Ishikawa (cell line): ENCODE measurements at regions not wholly inside any gene's neighbourhood (a gene's known extent, or its start where the extent isn't known, plus 50 kb on each side); places are given as distances from the start of the nearest gene placed in this dataset.

ENCODE experiments used
- REST ChIP-seq: IDR thresholded peaks from 2 replicates; pipeline ENCODE4 v1.6.1; 2012; ENCODE audit warnings: low read depth, mild to moderate bottlenecking
- YY1 ChIP-seq: IDR thresholded peaks from 2 replicates; pipeline ENCODE4 v1.6.1; 2012; ENCODE audit warnings: low read depth

GRCh38 chr7:66503551-66504031, 125.1 kb upstream of the KCTD7 start:
- TF ChIP-seq YY1, result no peak
- no peak for TF ChIP-seq REST
